ENCODE measurements at regions not wholly inside any gene's neighbourhood (a gene's known extent, or its start where the extent isn't known, plus 50 kb on each side); places are given as distances from the start of the nearest gene placed in this dataset.
"Not testable (repeated sequence)": the region's sequence is repeated elsewhere in the genome, so short reads cannot be mapped to it uniquely, and the experiment has no call there.

GRCh38 chr17:31741371-31741770 is 117.7 kb downstream of the COPRS start:
- Mint-ChIP-seq H3K4me1 (no peaks in the 10 kb centered on the region), H3K4me3 (no peak overlapping the region), H3K27me3 (peaks cover 37% of the 10 kb centered on the region), H3K36me3 (ENCODE audit: low read depth) (no peaks in the 10 kb centered on the region), H3K27ac (no peak overlapping the region), H3K9me3 (no peaks in the 10 kb centered on the region)
- DNase-seq, result no peak
- ChIA-PET POLR2A (no interaction called here), CTCF (interaction anchor here (0.7 kb wide), 1 partner anchor 460 kb away, joined by 3 read pairs; no protein-coding TSS in a partner anchor)

GRCh38 chr17:31740611-31741082 is 118.4 kb downstream of the COPRS start:
- no peak for DNase-seq
- ChIA-PET CTCF (no interaction called here), POLR2A (no interaction called here)
- no peaks in the 10 kb centered on the region for H3K4me1 Mint-ChIP-seq
- H3K27me3 Mint-ChIP-seq, result peaks cover 35% of the 10 kb centered on the region
- H3K4me3 Mint-ChIP-seq, result no peak overlapping the region
- H3K9me3 Mint-ChIP-seq, result no peaks in the 10 kb centered on the region
- no peak overlapping the region for H3K27ac Mint-ChIP-seq
- no peaks in the 10 kb centered on the region for H3K36me3 Mint-ChIP-seq (ENCODE audit: low read depth)

GRCh38 chr17:31738996-31739699 is 119.9 kb downstream of the COPRS start:
- no peaks in the 10 kb centered on the region for H3K36me3 Mint-ChIP-seq (ENCODE audit: low read depth)
- no peaks in the 10 kb centered on the region for H3K4me1 Mint-ChIP-seq
- ChIA-PET CTCF (no interaction called here), POLR2A (no interaction called here)
- peaks cover 29% of the 10 kb centered on the region for H3K27me3 Mint-ChIP-seq
- no peaks in the 10 kb centered on the region for H3K9me3 Mint-ChIP-seq
- H3K4me3 Mint-ChIP-seq, result no peak overlapping the region
- no peak for DNase-seq
- H3K27ac Mint-ChIP-seq, result no peak overlapping the region

DNA sequence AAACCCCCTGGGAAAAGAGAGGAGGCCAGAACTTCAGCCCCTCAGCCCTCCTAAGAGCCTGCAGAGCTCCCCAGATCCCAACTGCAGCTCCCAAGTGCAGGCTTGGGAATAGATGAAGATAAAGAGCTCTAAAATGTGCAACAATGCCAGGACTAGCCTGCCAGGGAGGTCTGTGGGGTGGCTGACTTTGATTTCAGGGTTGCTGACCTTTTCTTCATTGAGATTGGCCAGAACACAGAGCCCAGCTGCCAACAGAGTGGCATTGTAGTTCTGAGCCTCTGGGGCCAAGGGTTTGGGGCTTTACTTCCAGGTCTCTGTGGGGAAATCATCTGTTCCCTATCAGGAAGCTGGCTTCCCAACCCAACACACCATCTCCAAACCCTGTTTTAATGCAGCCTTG is 120.6 kb downstream of the COPRS start:
- Mint-ChIP-seq H3K4me1 (no peaks in the 10 kb centered on the region), H3K36me3 (ENCODE audit: low read depth) (no peaks in the 10 kb centered on the region), H3K27me3 (peaks cover 26% of the 10 kb centered on the region), H3K27ac (no peak overlapping the region), H3K9me3 (no peaks in the 10 kb centered on the region), H3K4me3 (no peak overlapping the region)
- ChIA-PET CTCF (no interaction called here), POLR2A (no interaction called here)
- DNase-seq, result no peak

DNA sequence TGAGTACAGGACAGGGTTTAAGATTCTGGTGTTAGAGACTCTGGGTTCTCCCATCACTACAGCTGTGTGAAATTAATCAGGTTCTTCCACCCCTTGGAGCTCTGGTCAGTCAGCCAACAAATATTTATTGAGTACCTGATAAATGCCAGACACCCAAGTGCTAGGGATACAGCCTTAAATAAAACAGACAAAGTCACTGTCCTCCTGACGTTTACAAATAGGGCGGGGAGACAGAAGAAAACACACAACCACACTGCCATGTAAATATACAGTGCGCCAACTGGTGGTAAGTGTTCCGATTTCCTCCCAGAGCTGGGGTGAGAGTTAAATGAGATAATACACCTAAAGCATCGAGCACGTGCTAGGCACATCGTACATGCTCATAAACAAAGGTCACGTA is 121.0 kb downstream of the COPRS start:
- peaks cover 22% of the 10 kb centered on the region for H3K27me3 Mint-ChIP-seq
- no peaks in the 10 kb centered on the region for H3K4me1 Mint-ChIP-seq
- no peak overlapping the region for H3K27ac Mint-ChIP-seq
- H3K36me3 Mint-ChIP-seq (ENCODE audit: low read depth), result no peaks in the 10 kb centered on the region
- no peaks in the 10 kb centered on the region for H3K9me3 Mint-ChIP-seq
- ChIA-PET CTCF (no interaction called here), POLR2A (no interaction called here)
- H3K4me3 Mint-ChIP-seq, result no peak overlapping the region
- DNase-seq, result no peak

- no peaks in the 10 kb centered on the region for H3K9me3 Mint-ChIP-seq
- no peak for DNase-seq
- H3K4me3 Mint-ChIP-seq, result no peak overlapping the region
- POLR2A ChIA-PET, result no interaction called here
- CTCF ChIA-PET, result no interaction called here
- no peaks in the 10 kb centered on the region for H3K4me1 Mint-ChIP-seq
- H3K27me3 Mint-ChIP-seq, result peaks cover 17% of the 10 kb centered on the region
- no peaks in the 10 kb centered on the region for H3K36me3 Mint-ChIP-seq (ENCODE audit: low read depth)
- no peak overlapping the region for H3K27ac Mint-ChIP-seq
Measured at GRCh38 chr17:31736855-31737625, 122.0 kb downstream of the COPRS start.

- no peak overlapping the region for H3K4me3 Mint-ChIP-seq
- CTCF ChIA-PET, result no interaction called here
- POLR2A ChIA-PET, result no interaction called here
- no peaks in the 10 kb centered on the region for H3K4me1 Mint-ChIP-seq
- no peak overlapping the region for H3K27ac Mint-ChIP-seq
- H3K9me3 Mint-ChIP-seq, result no peaks in the 10 kb centered on the region
- DNase-seq, result no peak
- H3K27me3 Mint-ChIP-seq, result peaks cover 4% of the 10 kb centered on the region
- no peaks in the 10 kb centered on the region for H3K36me3 Mint-ChIP-seq (ENCODE audit: low read depth)
Measured at GRCh38 chr17:31733326-31733725, 125.7 kb downstream of the COPRS start.

DNA sequence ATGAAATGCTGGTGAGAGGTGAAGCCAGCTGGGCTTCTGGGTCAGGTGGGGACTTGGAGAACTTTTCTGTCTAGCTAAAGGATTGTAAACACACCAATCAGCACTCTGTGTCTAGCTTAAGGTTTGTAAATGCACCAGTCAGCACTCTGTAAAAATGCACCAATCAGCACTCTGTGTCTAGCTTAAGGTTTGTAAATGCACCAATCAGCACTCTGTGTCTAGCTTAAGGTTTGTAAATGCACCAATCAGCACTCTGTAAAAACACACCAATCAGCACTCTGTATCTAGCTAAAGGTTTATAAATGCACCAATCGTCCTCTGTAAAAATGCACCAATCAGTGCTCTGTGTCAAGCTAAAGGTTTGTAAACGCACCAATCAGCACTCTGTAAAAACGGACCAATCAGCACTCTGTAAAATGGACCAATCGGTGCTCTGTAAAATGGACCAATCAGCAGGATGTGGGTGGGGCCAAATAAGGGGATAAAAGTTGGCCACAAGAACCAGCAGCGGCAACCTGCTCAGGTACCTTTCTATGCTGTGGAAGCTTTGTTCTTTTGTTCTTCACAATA is 127.4 kb downstream of the COPRS start:
- H3K4me1 Mint-ChIP-seq; CTCF ChIA-PET; H3K27ac Mint-ChIP-seq; POLR2A ChIA-PET; H3K9me3 Mint-ChIP-seq; H3K4me3 Mint-ChIP-seq; H3K27me3 Mint-ChIP-seq; DNase-seq; H3K36me3 Mint-ChIP-seq (ENCODE audit: low read depth): not testable (repeated sequence)

GRCh38 chr17:31731118-31731517 is 127.9 kb downstream of the COPRS start:
- CTCF ChIA-PET, result no interaction called here

DNA sequence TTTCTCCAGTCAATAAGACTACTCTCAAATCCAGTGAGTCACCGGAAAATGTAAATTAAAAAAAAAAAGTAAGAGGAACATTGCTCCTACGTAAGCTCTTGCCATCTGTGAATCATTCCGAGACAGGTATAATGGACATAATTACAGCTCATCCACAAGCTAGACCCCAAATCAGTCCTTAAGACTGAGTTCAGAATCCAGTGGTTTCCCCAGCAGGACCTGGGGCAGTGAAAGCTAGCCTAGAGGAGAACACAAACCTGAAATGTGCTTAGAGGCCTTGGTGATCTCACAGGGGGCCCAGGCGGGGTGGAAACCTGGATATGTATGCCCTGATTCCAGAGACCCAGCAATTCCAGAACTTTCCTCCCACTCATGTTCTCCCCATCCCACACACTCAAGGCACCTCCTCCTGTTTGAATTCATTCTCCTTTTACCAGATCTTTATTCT is 132.0 kb downstream of the COPRS start:
- Mint-ChIP-seq H3K4me3 (no peak overlapping the region), H3K36me3 (ENCODE audit: low read depth) (no peaks in the 10 kb centered on the region), H3K4me1 (no peaks in the 10 kb centered on the region), H3K27me3 (peaks cover 8% of the 10 kb centered on the region), H3K27ac (no peak overlapping the region), H3K9me3 (no peaks in the 10 kb centered on the region)
- ChIA-PET POLR2A (interaction anchor here (0.6 kb wide), 1 partner anchor 16 kb away, joined by 3 read pairs; no protein-coding TSS in a partner anchor), CTCF (no interaction called here)
- DNase-seq, result no peak

More at GRCh38 chr17:31731118-31731517, 127.9 kb downstream of the COPRS start:
- no peak overlapping the region for H3K27ac Mint-ChIP-seq
- DNase-seq, result no peak
- no peaks in the 10 kb centered on the region for H3K36me3 Mint-ChIP-seq (ENCODE audit: low read depth)
- no peak overlapping the region for H3K4me3 Mint-ChIP-seq
- H3K27me3 Mint-ChIP-seq, result peaks cover 5% of the 10 kb centered on the region
- no peaks in the 10 kb centered on the region for H3K4me1 Mint-ChIP-seq
- POLR2A ChIA-PET, result no interaction called here
- no peaks in the 10 kb centered on the region for H3K9me3 Mint-ChIP-seq

GRCh38 chr17:31724619-31725018 is 134.4 kb downstream of the COPRS start:
- no peaks in the 10 kb centered on the region for H3K36me3 Mint-ChIP-seq (ENCODE audit: low read depth)
- DNase-seq, result no peak
- no peak overlapping the region for H3K4me3 Mint-ChIP-seq
- no peaks in the 10 kb centered on the region for H3K9me3 Mint-ChIP-seq
- CTCF ChIA-PET, result no interaction called here
- POLR2A ChIA-PET, result no interaction called here
- H3K27me3 Mint-ChIP-seq, result peaks cover 8% of the 10 kb centered on the region
- no peak overlapping the region for H3K27ac Mint-ChIP-seq
- H3K4me1 Mint-ChIP-seq, result no peaks in the 10 kb centered on the region

GRCh38 chr17:31724026-31724425 is 135.0 kb downstream of the COPRS start:
- H3K27me3 Mint-ChIP-seq, result peaks cover 8% of the 10 kb centered on the region
- H3K36me3 Mint-ChIP-seq (ENCODE audit: low read depth), result no peaks in the 10 kb centered on the region
- no peaks in the 10 kb centered on the region for H3K4me1 Mint-ChIP-seq
- no peak overlapping the region for H3K4me3 Mint-ChIP-seq
- CTCF ChIA-PET, result no interaction called here
- no peaks in the 10 kb centered on the region for H3K9me3 Mint-ChIP-seq
- POLR2A ChIA-PET, result no interaction called here
- DNase-seq, result no peak
- H3K27ac Mint-ChIP-seq, result no peak overlapping the region

- ChIA-PET POLR2A (no interaction called here), CTCF (no interaction called here)
- no peak overlapping the region for H3K27ac Mint-ChIP-seq
- H3K4me1 Mint-ChIP-seq, result no peaks in the 10 kb centered on the region
- no peaks in the 10 kb centered on the region for H3K9me3 Mint-ChIP-seq
- H3K4me3 Mint-ChIP-seq, result no peak overlapping the region
- DNase-seq, result no peak
- peaks cover 5% of the 10 kb centered on the region for H3K27me3 Mint-ChIP-seq
- H3K36me3 Mint-ChIP-seq (ENCODE audit: low read depth), result no peaks in the 10 kb centered on the region
Measured at GRCh38 chr17:31722251-31723056, 136.6 kb downstream of the COPRS start.
